ENCODE measurements at regions not wholly inside any gene's neighbourhood (a gene's known extent, or its start where the extent isn't known, plus 50 kb on each side); places are given as distances from the start of the nearest gene placed in this dataset.

DNA sequence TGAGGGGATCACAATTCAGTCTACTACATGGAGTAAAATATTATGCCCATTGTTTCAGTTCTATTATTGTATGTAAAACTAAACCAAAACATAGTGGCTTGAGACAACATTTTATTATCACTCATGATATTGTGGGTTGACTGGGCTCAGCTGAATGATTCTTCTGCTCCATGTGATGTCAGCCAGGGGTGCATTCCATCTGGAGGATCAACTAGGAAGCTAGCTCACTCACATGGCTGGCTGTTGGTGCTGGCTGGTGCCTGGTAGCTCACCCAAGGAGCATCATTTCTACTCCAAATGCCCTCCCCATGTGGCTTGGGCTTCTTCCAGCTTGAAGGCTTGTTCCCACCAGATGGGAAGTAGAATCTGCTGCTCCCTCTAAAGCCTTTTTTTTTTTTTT, 51.8 kb upstream of the CLRN1 start:
- no peaks in the 10 kb centered on the region; the same call in 1 of the 2 replicates for H3K9me3 ChIP-seq
- H3K9me3 Mint-ChIP-seq (ENCODE audit: unreplicated experiment): no peaks in the 10 kb centered on the region
- no peak overlapping the region for H3K27ac Mint-ChIP-seq (ENCODE audit: unreplicated experiment)
- ChIA-PET POLR2A (no interaction called here), CTCF (no interaction called here)
- no peak overlapping the region for H3K4me3 Mint-ChIP-seq (ENCODE audit: unreplicated experiment)
- H3K4me1 ChIP-seq: no peaks in the 10 kb centered on the region
- peaks cover 7% of the 10 kb centered on the region for H3K4me1 Mint-ChIP-seq (ENCODE audit: low read depth, unreplicated experiment)
- intact Hi-C loops (cut with micrococcal nuclease; ENCODE audit: unreplicated experiment): no loop called here
- no TSS peak for BruUV-seq (replicated peaks)
- H3K27me3 ChIP-seq (replicated peaks; ENCODE audit: control insufficient read depth, insufficient read depth, low read length): no peaks in the 10 kb centered on the region; the same call in 1 of the 2 replicates
- DNase-seq: no peak
- H3K36me3 ChIP-seq (ENCODE audit: control insufficient read depth, insufficient read depth, low read length): no peaks in the 10 kb centered on the region
- H3K36me3 Mint-ChIP-seq (ENCODE audit: insufficient read depth, unreplicated experiment): no peaks in the 10 kb centered on the region
- H3K27me3 Mint-ChIP-seq (ENCODE audit: insufficient read depth, unreplicated experiment): peaks cover 2% of the 10 kb centered on the region
- no peak overlapping the region for H3K4me3 ChIP-seq (ENCODE audit: low read depth, low read length)
- TF ChIP-seq, protein P1, sequence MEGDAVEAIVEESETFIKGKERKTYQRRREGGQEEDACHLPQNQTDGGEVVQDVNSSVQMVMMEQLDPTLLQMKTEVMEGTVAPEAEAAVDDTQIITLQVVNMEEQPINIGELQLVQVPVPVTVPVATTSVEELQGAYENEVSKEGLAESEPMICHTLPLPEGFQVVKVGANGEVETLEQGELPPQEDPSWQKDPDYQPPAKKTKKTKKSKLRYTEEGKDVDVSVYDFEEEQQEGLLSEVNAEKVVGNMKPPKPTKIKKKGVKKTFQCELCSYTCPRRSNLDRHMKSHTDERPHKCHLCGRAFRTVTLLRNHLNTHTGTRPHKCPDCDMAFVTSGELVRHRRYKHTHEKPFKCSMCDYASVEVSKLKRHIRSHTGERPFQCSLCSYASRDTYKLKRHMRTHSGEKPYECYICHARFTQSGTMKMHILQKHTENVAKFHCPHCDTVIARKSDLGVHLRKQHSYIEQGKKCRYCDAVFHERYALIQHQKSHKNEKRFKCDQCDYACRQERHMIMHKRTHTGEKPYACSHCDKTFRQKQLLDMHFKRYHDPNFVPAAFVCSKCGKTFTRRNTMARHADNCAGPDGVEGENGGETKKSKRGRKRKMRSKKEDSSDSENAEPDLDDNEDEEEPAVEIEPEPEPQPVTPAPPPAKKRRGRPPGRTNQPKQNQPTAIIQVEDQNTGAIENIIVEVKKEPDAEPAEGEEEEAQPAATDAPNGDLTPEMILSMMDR (IDR thresholded peaks at IDR 0.05; ENCODE audit: insufficient read depth in 1 of 2, low read depth in 1 of 2, low read length in 1 of 2, severe bottlenecking in 1 of 2, unreplicated experiment in 1 of 2): no peak

GRCh38 chr3:151034303-151034702, 51.2 kb upstream of the MED12L start:
- no peaks in the 10 kb centered on the region for H3K4me1 Mint-ChIP-seq (ENCODE audit: low read depth, unreplicated experiment)
- no TSS peak for BruUV-seq (replicated peaks)
- H3K27ac Mint-ChIP-seq (ENCODE audit: unreplicated experiment): no peak overlapping the region
- TF ChIP-seq, protein P1 (IDR thresholded peaks at IDR 0.05; ENCODE audit: insufficient read depth in 1 of 2, low read depth in 1 of 2, low read length in 1 of 2, severe bottlenecking in 1 of 2, unreplicated experiment in 1 of 2): peak in 1 of 2 experiments; percentile 13
- ChIA-PET CTCF (interaction anchor here (0.8 to 1.0 kb wide), 2 partner anchors 26 to 108 kb away, joined by 4 to 6 read pairs; no protein-coding TSS in a partner anchor), POLR2A (no interaction called here)
- H3K36me3 Mint-ChIP-seq (ENCODE audit: insufficient read depth, unreplicated experiment): no peaks in the 10 kb centered on the region
- peak in 1 of 2 experiments; percentile 23 for DNase-seq
- H3K4me1 ChIP-seq: no peaks in the 10 kb centered on the region
- H3K36me3 ChIP-seq (ENCODE audit: control insufficient read depth, insufficient read depth, low read length): no peaks in the 10 kb centered on the region
- no peak overlapping the region for H3K4me3 ChIP-seq (ENCODE audit: low read depth, low read length)
- intact Hi-C loops (cut with micrococcal nuclease; ENCODE audit: unreplicated experiment): loop anchor here (5.0 kb wide), 1 partner anchor 107 kb away; no protein-coding TSS in a partner anchor
- no peaks in the 10 kb centered on the region for H3K9me3 Mint-ChIP-seq (ENCODE audit: unreplicated experiment)
- no peak overlapping the region for H3K4me3 Mint-ChIP-seq (ENCODE audit: unreplicated experiment)
- H3K27me3 ChIP-seq (replicated peaks; ENCODE audit: control insufficient read depth, insufficient read depth, low read length): no peaks in the 10 kb centered on the region
- no peaks in the 10 kb centered on the region for H3K9me3 ChIP-seq
- H3K27me3 Mint-ChIP-seq (ENCODE audit: insufficient read depth, unreplicated experiment): no peaks in the 10 kb centered on the region

DNA sequence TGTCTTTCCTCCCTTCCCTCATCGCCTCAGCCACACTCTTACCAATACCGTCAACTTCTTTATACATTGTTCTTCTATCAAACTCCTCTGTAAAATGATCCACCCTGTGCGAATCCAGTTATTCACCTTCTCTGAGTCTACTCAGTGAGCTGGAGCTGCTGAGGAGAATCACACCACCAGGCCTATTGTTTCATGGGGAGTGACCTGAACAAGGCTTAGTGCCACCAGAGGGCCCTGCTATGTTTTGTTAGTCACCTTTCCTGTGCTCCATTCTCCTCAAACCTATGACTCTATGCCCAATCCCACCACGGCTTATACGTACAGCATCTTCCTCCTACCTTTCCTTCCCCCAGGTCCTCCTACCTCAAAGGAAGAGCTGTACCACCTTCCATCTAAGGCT, 50.4 kb upstream of the MED12L start:
- no TSS peak for BruUV-seq (replicated peaks)
- TF ChIP-seq, protein P1 (IDR thresholded peaks at IDR 0.05; ENCODE audit: insufficient read depth in 1 of 2, low read depth in 1 of 2, low read length in 1 of 2, severe bottlenecking in 1 of 2, unreplicated experiment in 1 of 2): no peak
- Mint-ChIP-seq H3K4me3 (ENCODE audit: unreplicated experiment) (no peak overlapping the region), H3K27me3 (ENCODE audit: insufficient read depth, unreplicated experiment) (no peaks in the 10 kb centered on the region), H3K36me3 (ENCODE audit: insufficient read depth, unreplicated experiment) (no peaks in the 10 kb centered on the region), H3K27ac (ENCODE audit: unreplicated experiment) (no peak overlapping the region), H3K4me1 (ENCODE audit: low read depth, unreplicated experiment) (no peaks in the 10 kb centered on the region), H3K9me3 (ENCODE audit: unreplicated experiment) (no peaks in the 10 kb centered on the region)
- H3K36me3 ChIP-seq (ENCODE audit: control insufficient read depth, insufficient read depth, low read length): no peaks in the 10 kb centered on the region
- ChIA-PET CTCF (interaction anchor here (0.6 kb wide), 1 partner anchor 31 kb away, joined by 3 read pairs; no protein-coding TSS in a partner anchor), POLR2A (no interaction called here)
- H3K4me3 ChIP-seq (ENCODE audit: low read depth, low read length): no peak overlapping the region
- H3K4me1 ChIP-seq: no peaks in the 10 kb centered on the region
- intact Hi-C loops (cut with micrococcal nuclease; ENCODE audit: unreplicated experiment): no loop called here
- no peaks in the 10 kb centered on the region for H3K27me3 ChIP-seq (replicated peaks; ENCODE audit: control insufficient read depth, insufficient read depth, low read length)
- no peaks in the 10 kb centered on the region for H3K9me3 ChIP-seq
- DNase-seq: peak in 1 of 2 experiments; percentile 8
